Activated CD4-positive, alpha-beta T cell treated with anti-CD3 and anti-CD28 coated beads, Interleukin-2, amount 50 U/mL, for 24 hours (primary cell): ENCODE measurements at regions not wholly inside any gene's neighbourhood (a gene's known extent, or its start where the extent isn't known, plus 50 kb on each side); places are given as distances from the start of the nearest gene placed in this dataset.

ENCODE experiments used
- DNase-seq, 2 donors: peaks; one replicate each; pipeline ENCODE4 v3.0.0-alpha.2; 2020; ENCODE audit warnings: low read depth in 1 of 2, low spot score in 1 of 2

- DNase-seq = no peak
Observed at GRCh38 chr16:51691109-51691508, 540.0 kb upstream of the SALL1 start.

GRCh38 chr16:51685498-51685897 is 534.4 kb upstream of the SALL1 start:
- no peak for DNase-seq

GRCh38 chr16:51683882-51684281 is 532.8 kb upstream of the SALL1 start:
- no peak for DNase-seq

GRCh38 chr16:51682905-51683304 is 531.8 kb upstream of the SALL1 start:
- DNase-seq = no peak

- DNase-seq = no peak
Observed at GRCh38 chr16:51674615-51675014, 523.5 kb upstream of the SALL1 start.

GRCh38 chr16:51670527-51670926 is 519.5 kb upstream of the SALL1 start:
- DNase-seq = no peak

GRCh38 chr16:51666821-51667220 is 515.8 kb upstream of the SALL1 start:
- no peak for DNase-seq

GRCh38 chr16:51666074-51666473 is 515.0 kb upstream of the SALL1 start:
- DNase-seq = no peak

GRCh38 chr16:51665436-51665998 is 514.4 kb upstream of the SALL1 start:
- no peak for DNase-seq

GRCh38 chr16:51658531-51658930 is 507.5 kb upstream of the SALL1 start:
- no peak for DNase-seq

- DNase-seq = no peak
Observed at GRCh38 chr16:51657848-51658247, 506.8 kb upstream of the SALL1 start.

GRCh38 chr16:51655249-51655648 is 504.2 kb upstream of the SALL1 start:
- DNase-seq = no peak

GRCh38 chr16:51651061-51651466 is 500.0 kb upstream of the SALL1 start:
- no peak for DNase-seq

- DNase-seq = no peak
Observed at GRCh38 chr16:51649631-51650030, 498.6 kb upstream of the SALL1 start.

- DNase-seq = no peak
Observed at GRCh38 chr16:51648526-51648925, 497.5 kb upstream of the SALL1 start.

- DNase-seq = no peak
Observed at GRCh38 chr16:51641191-51641765, 490.2 kb upstream of the SALL1 start.

- no peak for DNase-seq
Observed at GRCh38 chr16:51640196-51640595, 489.1 kb upstream of the SALL1 start.

- no peak for DNase-seq
Observed at GRCh38 chr16:51638339-51639135, 487.5 kb upstream of the SALL1 start.

- DNase-seq = no peak
Observed at GRCh38 chr16:51637770-51638094, 486.7 kb upstream of the SALL1 start.

- DNase-seq = no peak
Observed at GRCh38 chr16:51636920-51637769, 486.1 kb upstream of the SALL1 start.

GRCh38 chr16:51635181-51635580 is 484.1 kb upstream of the SALL1 start:
- no peak for DNase-seq

GRCh38 chr16:51630076-51630475 is 479.0 kb upstream of the SALL1 start:
- DNase-seq = no peak
